Smooth muscle cell (in vitro differentiated cells): ENCODE measurements at regions not wholly inside any gene's neighbourhood (a gene's known extent, or its start where the extent isn't known, plus 50 kb on each side); places are given as distances from the start of the nearest gene placed in this dataset.
A peak's percentile ranks its signal among the peaks of the same experiment; 100 is the strongest.

Experiments used
- DNase-seq: peaks from one replicate; lab custom pipeline; 2025; ENCODE audit not compliant: unreplicated experiment; lab: John Stamatoyannopoulos, UW
- H2AFZ ChIP-seq: fragments of 200-600 bp; sonication (generic); 2 replicates; pipeline ENCODE4 v1.6.0; 2016; ENCODE audit warnings: antibody characterized with exemption, low read depth, mild to moderate bottlenecking
- H3F3A ChIP-seq: fragments of 200-600 bp; sonication (generic); 2 replicates; pipeline ENCODE4 v1.6.0; 2017; ENCODE audit warnings: antibody characterized with exemption, low read depth
- H3K27ac ChIP-seq: fragments of 200-600 bp; sonication (generic); 2 replicates; pipeline ENCODE4 v1.5.1; 2016; ENCODE audit warnings: low read depth, mild to moderate bottlenecking
- H3K27me3 ChIP-seq: fragments of 200-600 bp; sonication (generic); 2 replicates; pipeline ENCODE4 v1.6.1; 2016; ENCODE audit warnings: low read depth, mild to moderate bottlenecking
- H3K36me3 ChIP-seq: fragments of 200-600 bp; sonication (generic); 2 replicates; pipeline ENCODE4 v1.5.1; 2016; ENCODE audit warnings: low read depth
- H3K4me1 ChIP-seq: fragments of 200-600 bp; sonication (generic); 2 replicates; pipeline ENCODE4 v1.5.1; 2016; ENCODE audit warnings: low read depth
- H3K4me2 ChIP-seq: fragments of 200-600 bp; sonication (generic); 2 replicates; pipeline ENCODE4 v1.6.0; 2016; ENCODE audit warnings: mild to moderate bottlenecking
- H3K4me3 ChIP-seq: fragments of 200-600 bp; sonication (generic); 2 replicates; pipeline ENCODE4 v1.5.1; 2016; ENCODE audit warnings: mild to moderate bottlenecking
- H3K79me2 ChIP-seq: fragments of 200-600 bp; sonication (generic); 2 replicates; pipeline ENCODE4 v1.6.0; 2016; ENCODE audit warnings: low read depth, mild to moderate bottlenecking
- H3K9ac ChIP-seq: fragments of 200-600 bp; sonication (generic); 2 replicates; pipeline ENCODE4 v1.6.0; 2016; ENCODE audit warnings: low read depth
- H3K9me3 ChIP-seq: fragments of 200-600 bp; sonication (generic); replicated peaks from 2 replicates; pipeline ENCODE4 v1.5.1; 2016; ENCODE audit warnings: low read depth
- H4K20me1 ChIP-seq: fragments of 200-600 bp; sonication (generic); 2 replicates; pipeline ENCODE4 v1.6.0; 2016; ENCODE audit warnings: low read depth
- WGBS: methylation state at CpG from one replicate; pipeline ENCODE4 v1.1.7; 2016; ENCODE audit warnings: low lambda C conversion rate; 5-methylcytosine and 5-hydroxymethylcytosine counted together
- TF ChIP-seq, protein P1 (sequence below): fragments of 200-600 bp; sonication (generic); IDR thresholded peaks from 2 replicates; pipeline ENCODE4 v1.5.1; 2017; ENCODE audit warnings: borderline replicate concordance, mild to moderate bottlenecking, antibody characterized with exemption; ENCODE audit not compliant: insufficient read depth, poor library complexity, severe bottlenecking

DNA sequence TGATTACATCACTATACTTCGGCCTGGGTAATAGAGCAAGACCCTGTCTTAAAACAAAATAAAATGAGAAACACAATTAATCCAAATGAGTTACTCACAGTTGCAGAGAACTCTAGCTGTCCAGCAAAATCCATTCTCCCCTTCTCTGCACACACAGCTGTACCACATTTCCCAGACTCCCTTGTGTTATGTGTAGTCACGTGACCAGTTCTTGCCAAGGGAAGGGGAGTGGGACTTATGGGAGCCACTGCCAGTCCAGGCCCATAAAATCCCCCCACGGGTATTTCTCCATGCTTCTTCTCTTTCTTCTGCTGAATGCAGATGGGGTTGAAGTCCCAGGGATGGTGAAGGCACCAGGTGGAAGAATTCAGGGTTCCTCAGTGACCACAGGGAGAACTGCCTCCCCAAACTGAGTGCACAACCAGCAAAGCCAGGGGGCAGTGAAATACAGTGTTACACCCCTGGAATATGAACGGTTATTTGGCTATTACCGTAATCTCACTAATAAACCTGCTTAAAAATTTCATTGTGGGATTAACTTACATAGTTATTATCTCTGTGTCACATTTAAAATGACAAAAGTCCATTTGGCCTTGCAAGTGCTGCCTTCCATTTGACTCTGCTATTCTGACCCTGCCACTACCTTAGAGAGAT, 85.6 kb upstream of the FMN2 start:
- H3K4me3 ChIP-seq = no peak overlapping the region
- WGBS = 94% methylated on average over 5 of the region's 5 CpGs
- no peak overlapping the region for H3K27ac ChIP-seq
- no peaks in the 10 kb centered on the region for H3F3A ChIP-seq
- no peak for DNase-seq
- H2AFZ ChIP-seq = no peak overlapping the region
- H3K9me3 ChIP-seq = no peaks in the 10 kb centered on the region
- no peaks in the 10 kb centered on the region for H3K79me2 ChIP-seq
- H3K4me2 ChIP-seq = no peak overlapping the region
- TF ChIP-seq, protein P1, sequence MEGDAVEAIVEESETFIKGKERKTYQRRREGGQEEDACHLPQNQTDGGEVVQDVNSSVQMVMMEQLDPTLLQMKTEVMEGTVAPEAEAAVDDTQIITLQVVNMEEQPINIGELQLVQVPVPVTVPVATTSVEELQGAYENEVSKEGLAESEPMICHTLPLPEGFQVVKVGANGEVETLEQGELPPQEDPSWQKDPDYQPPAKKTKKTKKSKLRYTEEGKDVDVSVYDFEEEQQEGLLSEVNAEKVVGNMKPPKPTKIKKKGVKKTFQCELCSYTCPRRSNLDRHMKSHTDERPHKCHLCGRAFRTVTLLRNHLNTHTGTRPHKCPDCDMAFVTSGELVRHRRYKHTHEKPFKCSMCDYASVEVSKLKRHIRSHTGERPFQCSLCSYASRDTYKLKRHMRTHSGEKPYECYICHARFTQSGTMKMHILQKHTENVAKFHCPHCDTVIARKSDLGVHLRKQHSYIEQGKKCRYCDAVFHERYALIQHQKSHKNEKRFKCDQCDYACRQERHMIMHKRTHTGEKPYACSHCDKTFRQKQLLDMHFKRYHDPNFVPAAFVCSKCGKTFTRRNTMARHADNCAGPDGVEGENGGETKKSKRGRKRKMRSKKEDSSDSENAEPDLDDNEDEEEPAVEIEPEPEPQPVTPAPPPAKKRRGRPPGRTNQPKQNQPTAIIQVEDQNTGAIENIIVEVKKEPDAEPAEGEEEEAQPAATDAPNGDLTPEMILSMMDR = no peak
- no peaks in the 10 kb centered on the region for H3K4me1 ChIP-seq
- no peaks in the 10 kb centered on the region for H4K20me1 ChIP-seq
- H3K27me3 ChIP-seq = no peaks in the 10 kb centered on the region
- no peaks in the 10 kb centered on the region for H3K36me3 ChIP-seq
- no peak overlapping the region for H3K9ac ChIP-seq

DNA sequence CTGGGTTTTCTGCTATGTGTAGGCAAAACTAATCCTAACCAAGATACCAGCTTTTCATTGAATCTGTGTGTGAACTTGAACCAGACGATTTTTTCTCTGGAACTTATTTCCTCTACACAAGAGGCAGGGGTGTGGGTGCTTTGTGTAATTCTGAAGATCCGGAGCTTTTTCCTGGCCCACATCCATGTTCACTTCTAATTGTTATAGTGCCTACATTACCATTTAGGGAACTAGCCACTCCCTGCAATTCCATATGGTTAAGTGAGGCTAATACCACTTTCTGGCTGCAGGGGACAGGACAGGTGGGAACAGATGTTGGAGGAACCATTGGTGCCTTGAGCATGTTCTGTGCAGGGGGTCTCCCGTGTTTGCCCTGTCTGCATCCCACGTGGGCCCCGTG, 83.4 kb upstream of the FMN2 start:
- no peaks in the 10 kb centered on the region for H3K36me3 ChIP-seq
- no peaks in the 10 kb centered on the region for H3F3A ChIP-seq
- H2AFZ ChIP-seq = no peak overlapping the region
- H3K4me2 ChIP-seq = no peak overlapping the region
- H3K4me3 ChIP-seq = no peak overlapping the region
- H3K4me1 ChIP-seq = no peaks in the 10 kb centered on the region
- no peaks in the 10 kb centered on the region for H4K20me1 ChIP-seq
- WGBS = 76% methylated on average over 5 of the region's 5 CpGs
- no peaks in the 10 kb centered on the region for H3K79me2 ChIP-seq
- H3K9ac ChIP-seq = no peak overlapping the region
- H3K27ac ChIP-seq = no peak overlapping the region
- TF ChIP-seq, protein P1 = no peak
- no peaks in the 10 kb centered on the region for H3K9me3 ChIP-seq
- H3K27me3 ChIP-seq = no peaks in the 10 kb centered on the region
- no peak for DNase-seq

DNA sequence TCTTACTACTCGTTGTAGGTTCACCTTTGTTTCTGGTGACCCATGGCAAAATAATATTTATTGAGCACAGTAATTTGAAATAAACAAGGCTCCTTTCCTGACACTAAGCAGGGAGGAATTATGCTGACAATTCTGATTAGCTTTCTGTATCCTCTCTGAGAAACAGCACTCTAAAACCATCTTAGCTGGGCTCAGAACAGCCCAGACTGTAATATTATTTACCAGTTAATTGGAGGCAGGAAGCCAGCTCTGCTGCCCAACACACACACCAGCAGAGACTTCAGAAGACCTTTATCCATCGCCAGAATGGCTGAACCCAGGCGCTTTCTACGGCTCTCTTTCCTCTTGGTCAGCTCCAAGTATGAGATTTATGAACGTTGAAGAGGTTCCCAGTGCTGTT, 77.6 kb upstream of the FMN2 start:
- H3K4me1 ChIP-seq = no peaks in the 10 kb centered on the region
- no peaks in the 10 kb centered on the region for H3F3A ChIP-seq
- no peak overlapping the region for H3K4me2 ChIP-seq
- DNase-seq = no peak
- H3K9ac ChIP-seq = no peak overlapping the region
- H3K27me3 ChIP-seq = no peaks in the 10 kb centered on the region
- TF ChIP-seq, protein P1 = no peak
- no peak overlapping the region for H3K27ac ChIP-seq
- peak overlapping the region; percentile 33 for H2AFZ ChIP-seq
- no peaks in the 10 kb centered on the region for H3K79me2 ChIP-seq
- H4K20me1 ChIP-seq = no peaks in the 10 kb centered on the region
- no peaks in the 10 kb centered on the region for H3K9me3 ChIP-seq
- no peak overlapping the region for H3K4me3 ChIP-seq
- no peaks in the 10 kb centered on the region for H3K36me3 ChIP-seq
- WGBS = 87% methylated on average over 5 of the region's 5 CpGs

DNA sequence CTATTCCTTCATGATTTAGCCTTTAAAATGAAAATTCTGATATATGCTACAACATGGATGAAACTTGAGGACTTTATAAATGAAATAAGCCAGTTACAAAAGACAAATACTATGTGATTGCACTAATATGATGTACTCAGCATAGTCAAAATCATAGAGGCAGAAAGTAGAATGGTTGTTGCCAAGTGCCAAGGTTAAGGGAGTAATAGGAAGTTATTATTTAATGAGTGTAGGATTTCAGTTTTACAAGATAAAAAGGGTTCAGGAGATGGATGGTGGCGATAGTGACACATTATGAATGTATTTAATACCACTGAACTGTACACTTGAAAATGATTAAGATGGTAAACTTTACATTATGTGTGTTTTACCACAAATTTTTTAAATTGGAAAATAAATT, 73.1 kb upstream of the FMN2 start:
- TF ChIP-seq, protein P1 = no peak
- Histone ChIP-seq H3K4me3 (no peak overlapping the region), H3K36me3 (no peaks in the 10 kb centered on the region), H3K9ac (no peak overlapping the region), H3K27ac (no peak overlapping the region), H3K79me2 (no peaks in the 10 kb centered on the region), H2AFZ (no peak overlapping the region), H3K4me2 (no peak overlapping the region), H3K27me3 (no peaks in the 10 kb centered on the region), H3K9me3 (no peaks in the 10 kb centered on the region), H4K20me1 (no peaks in the 10 kb centered on the region), H3K4me1 (no peaks in the 10 kb centered on the region), H3F3A (no peaks in the 10 kb centered on the region)
- 0% methylated on average over 1 of the region's 1 CpG for WGBS
- DNase-seq = no peak
